DMS153 treated with DMSO at 0.1 percent for 48 hours (cell line): ENCODE measurements at regions not wholly inside any gene's neighbourhood (a gene's known extent, or its start where the extent isn't known, plus 50 kb on each side); places are given as distances from the start of the nearest gene placed in this dataset.
"Not testable (repeated sequence)": the region's sequence is repeated elsewhere in the genome, so short reads cannot be mapped to it uniquely, and the experiment has no call there.

ENCODE experiments used
- DNase-seq: peaks from one replicate; lab custom pipeline; 2025; ENCODE audit not compliant: unreplicated experiment; lab: John Stamatoyannopoulos, UW

DNA sequence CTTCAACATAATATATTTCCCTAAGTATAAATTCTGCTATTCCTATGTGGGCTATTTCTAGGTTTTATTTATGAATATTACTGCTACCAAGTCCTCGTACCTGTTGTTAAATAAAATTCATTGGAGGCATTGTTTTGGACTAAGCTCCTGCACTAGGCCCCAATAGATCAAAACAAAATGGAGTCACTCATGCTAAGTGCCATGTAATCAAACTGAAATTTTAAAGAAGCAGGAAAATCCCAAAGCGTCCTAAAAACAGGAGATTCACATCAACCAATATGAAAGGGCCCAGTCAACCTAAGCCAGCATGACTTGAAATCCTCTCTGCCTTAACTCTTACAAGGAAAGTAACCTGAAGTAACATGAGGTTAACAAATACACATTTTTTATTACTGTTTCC, 743.2 kb downstream of the TRAM1L1 start:
- no peak for DNase-seq

DNA sequence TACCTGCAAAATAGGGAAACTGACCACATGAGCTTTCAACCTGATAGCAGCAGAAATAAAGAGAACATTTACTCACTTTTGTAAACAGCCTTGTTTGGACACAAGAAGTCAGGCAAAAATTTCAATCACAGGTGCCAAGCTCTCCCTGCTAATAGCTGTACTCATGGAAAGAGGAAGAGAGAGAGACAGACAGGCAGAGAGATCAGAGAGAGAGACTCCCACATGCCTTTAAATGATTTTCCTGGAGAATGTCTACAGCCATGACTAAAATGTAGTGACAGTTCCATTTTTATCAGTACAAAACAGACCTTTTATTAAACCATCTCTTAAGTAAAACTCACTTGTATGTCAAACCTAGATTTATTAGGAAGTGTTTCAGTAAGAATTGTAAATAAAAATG, 752.9 kb downstream of the TRAM1L1 start:
- DNase-seq = no peak

DNA sequence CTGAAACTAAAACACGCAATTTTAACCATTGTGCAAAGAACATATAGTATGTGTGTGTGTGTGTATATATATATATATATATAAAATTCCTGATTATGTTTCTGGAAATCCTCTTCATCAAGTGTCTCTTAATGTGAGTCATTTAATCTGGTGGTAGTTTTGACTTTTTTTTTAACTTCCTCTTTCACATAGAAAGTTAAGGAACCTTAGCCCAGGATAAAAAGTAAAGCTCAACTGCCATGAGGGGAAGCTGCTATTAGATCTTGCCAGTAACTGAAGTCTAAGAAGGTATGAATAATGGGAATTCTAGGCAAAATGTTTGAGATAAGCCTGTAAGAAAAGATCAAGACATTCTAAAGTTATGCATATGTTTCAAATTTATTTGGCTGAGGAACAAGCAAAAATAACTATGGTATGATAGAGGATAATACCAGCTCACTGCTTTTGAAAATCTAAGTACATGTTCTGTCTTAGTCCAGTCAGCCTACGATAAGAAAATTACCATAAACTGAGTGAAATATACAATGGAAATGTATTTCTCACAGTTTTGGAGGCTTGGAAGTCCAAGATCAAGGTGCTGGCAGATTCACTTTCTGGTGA, 757.0 kb downstream of the TRAM1L1 start:
- DNase-seq = no peak

DNA sequence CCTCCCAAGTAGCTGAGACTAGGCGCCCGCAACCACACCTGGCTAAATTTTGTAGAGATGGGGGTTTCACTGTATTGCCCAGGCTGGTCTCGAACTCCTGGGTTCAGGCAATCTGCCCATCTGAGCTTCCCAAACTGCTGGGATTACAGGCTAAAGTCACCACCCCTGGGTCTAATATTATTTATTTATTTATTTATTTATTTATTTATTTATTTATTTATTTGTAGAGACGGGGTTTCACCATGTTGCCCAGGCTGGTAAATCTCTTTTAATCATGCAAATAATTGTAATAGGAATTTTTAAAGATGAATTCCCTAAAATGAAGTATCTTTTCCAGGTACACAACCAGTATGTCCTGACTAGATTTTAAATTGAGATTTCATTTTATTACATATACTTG, 761.8 kb downstream of the TRAM1L1 start:
- DNase-seq = no peak

DNA sequence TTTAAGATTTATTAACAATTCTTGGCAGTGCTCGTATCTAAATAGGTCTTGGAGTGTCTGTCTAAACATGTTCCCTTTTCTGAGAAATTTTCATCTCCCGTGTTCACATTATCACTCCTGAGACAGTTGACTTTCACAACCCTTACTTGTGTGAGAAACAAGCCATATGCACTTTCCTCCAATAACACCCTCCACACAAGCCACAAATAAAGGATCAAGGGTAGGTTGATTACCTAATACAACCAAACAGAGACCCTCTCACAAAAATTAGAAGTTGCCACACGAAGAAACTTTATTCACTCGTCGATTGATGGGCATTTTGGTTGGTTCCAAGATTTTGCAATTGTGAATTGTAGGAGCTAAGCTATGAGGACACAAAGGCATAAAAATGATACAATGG, 763.9 kb downstream of the TRAM1L1 start:
- no peak for DNase-seq

DNA sequence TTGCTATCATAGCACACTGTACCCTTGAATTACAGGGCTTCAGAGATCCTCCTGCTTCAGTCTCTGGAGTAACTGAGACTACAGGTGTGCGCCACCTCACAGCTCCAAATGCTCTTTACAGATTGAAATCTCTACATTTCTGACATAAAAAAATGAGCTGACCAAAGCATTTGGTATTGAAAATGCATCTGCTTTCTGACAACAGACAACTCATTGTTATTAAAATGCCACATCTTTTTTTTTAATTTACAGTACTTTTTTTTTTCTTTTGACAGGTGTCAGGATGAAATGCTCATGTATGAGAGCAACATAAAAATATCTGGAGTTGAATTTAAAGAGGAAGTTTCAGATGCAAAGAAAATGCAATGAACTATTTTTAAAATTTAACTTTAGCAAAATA, 764.5 kb downstream of the TRAM1L1 start:
- no peak for DNase-seq

DNA sequence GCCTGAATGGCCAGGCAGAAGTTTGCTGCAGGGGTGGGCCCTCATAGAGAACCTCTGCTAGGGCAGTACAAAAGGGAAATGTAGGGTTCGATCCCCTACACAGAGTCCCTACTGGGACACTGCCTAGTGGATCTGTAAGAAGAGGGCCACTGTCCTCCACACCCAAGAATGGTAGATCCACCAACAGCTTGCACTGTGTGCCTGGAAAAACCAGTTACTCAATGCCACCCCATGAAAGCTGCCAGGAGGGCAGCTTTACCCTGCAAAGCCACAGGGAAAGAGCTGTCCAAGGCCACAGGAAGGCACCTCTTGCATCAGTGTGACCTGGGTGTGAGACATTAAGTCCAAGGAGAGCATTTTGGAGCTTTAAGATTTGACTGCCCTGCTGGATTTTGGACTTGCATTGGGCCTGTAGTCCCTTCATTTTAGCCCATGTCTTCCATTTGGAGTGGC, 781.6 kb downstream of the TRAM1L1 start:
- DNase-seq = no peak

DNA sequence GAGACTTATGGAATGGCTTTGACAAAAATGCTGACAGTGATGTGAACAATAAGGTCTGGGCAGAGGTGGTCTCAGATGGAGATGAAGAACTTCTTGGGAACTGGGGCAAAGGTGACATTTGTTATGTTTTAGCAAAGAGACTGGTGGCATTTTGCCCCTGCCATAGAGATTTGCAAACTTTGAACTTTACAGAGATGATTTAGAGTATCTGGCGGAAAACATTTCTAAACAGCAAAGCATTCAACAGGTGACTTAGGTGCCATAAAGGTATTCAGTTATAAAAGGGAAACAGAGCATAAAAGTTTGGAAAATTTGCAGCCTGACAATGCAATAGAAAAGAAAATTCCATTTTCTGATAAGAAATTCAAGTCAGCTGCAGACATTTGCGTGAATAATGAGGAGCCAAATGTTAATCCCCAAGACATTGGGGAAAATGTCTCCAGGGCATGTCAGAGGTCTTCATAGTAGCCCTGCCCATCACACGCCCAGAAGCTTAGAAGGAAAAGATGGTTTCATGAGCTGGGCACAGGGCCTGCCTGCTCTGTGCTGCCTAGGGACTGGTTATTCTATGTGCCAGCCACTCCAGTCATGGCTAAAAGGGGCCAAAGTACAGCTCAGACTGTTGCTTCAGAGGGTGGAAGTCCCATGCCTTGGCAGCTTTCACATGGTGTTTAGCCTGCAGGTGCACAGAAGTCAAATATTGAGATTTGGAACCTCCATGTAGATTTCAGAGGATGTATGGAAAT, 782.2 kb downstream of the TRAM1L1 start:
- DNase-seq = no peak

DNA sequence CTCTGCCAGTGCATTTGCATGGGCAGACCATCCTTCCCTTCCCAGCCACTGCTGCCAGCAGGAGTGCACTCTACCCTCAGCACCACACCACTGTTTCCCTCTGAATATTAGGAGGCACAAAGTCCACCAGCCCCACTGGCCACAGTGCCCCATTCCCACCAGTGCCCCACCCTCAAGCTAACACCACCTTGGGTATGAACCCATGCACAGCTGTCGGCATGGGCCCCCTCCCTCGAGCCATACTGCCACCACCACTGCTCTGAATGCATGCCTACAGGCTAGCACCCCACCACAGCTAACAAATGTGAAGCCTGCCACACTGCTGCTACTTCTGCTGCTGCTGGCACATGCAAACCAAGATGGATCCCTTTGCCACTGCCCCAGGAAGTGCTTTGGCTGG, 810.4 kb downstream of the TRAM1L1 start:
- DNase-seq = no peak

DNA sequence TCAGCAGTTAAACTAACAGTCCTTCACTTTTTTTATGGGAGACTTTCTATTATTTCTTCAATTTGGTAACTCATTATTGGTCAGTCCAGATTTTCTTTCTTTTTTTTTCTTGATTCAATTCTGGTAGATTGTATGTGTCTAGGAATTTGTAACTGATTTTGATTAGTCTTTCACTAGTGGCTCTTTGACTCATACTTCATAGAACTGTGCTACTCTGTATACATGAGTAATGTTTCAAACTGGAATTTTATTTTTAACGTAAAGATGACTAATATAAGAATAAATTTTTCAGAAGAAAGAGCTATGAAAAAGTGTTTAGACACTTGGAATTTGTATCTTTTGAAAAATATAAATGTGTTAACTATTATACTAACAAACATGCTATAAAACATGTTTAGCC, 813.0 kb downstream of the TRAM1L1 start:
- DNase-seq = no peak

DNA sequence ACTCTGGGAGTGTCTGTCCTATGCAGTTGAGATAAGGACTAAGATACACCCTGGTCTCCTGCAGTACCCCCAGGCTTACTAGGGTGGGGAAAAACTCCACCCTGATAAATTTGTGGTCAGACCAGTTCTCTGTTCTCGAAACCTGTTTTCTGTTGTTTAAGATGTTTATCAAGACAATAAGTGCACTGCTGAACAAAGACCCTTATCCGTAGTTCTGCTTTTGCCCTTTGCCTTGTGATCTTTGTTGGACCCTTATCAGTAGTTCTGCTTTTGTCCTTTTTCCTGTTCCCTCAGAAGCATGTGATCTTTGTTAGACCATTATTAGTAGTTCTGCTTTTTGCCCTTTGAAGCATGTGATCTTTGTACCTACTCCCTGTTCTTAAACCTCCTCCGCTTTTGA, 824.4 kb downstream of the TRAM1L1 start:
- not testable (repeated sequence) for DNase-seq

DNA sequence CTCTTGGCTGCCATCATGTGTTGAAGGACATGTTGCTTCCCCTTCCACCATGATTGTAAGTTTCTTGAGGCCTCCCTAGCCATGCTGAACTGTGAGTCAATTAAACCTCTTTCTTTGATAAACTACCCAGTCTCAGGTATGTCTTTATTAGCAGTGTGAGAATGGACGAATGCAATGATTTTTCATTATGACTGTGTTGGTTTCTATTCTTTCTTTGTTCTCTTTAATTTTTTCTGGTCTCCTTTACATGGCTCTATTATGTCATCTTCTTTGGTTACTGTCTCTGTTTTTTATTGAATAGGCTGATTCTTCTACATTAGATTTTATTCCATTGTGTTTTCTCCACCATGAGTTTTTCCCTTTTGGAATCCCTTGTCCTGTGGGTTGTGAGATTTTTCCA, 840.6 kb downstream of the TRAM1L1 start:
- DNase-seq = no peak

DNA sequence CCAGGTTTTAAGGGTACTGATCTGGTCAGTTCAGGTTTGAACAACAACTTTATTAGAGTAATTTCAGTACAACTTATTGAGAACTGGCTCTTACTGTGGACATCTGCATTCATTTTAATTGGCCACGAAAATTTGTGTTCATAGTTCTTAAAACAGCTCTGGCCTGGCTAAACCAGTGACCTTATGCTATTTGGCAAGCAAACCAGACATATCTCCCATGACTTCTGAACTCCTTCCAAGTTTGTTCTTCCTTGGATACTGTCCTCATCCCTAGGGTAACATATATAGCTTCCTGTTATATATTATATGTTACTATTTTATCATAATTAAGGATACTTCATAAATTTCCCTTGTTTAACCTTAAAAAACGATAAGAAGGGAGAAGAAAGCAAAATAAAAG, 841.9 kb downstream of the TRAM1L1 start:
- DNase-seq = no peak

DNA sequence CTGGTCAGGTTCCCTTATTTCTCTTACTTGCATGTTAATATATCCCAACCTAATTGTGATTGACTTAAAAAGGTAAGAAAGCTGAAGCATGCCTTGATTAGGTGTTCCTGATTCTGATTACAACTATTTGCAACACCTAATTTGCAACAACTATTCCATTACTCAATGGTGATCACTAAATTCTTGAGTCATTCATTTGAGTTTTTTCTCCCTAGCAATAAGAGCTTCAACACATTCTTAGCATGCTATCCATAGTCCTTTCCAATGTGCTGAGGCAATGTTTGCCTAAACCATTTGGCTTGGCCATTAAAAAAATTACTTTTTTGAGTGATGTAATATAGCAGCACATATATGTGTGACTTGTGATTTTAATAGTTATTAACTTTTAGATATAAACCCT, 851.4 kb downstream of the TRAM1L1 start:
- no peak for DNase-seq

DNA sequence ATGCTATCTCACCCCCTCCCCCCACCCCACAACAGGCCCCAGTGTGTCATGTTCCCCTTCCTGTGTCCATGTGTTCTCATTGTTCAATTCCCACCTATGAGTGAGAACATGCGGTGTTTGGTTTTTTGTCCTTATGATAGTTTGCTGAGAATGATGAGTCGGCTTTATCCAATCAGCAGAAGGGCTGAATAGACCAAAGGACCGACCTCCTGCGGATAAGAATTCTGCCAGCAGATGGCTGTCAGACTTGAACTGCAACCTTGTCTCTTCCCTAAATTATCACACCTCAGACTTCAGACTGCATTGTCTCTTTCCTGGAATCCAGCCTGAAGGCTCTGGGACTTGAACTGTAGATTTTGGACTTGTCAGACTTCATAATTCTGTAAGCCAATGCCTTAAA, 853.4 kb downstream of the TRAM1L1 start:
- DNase-seq = not testable (repeated sequence)

DNA sequence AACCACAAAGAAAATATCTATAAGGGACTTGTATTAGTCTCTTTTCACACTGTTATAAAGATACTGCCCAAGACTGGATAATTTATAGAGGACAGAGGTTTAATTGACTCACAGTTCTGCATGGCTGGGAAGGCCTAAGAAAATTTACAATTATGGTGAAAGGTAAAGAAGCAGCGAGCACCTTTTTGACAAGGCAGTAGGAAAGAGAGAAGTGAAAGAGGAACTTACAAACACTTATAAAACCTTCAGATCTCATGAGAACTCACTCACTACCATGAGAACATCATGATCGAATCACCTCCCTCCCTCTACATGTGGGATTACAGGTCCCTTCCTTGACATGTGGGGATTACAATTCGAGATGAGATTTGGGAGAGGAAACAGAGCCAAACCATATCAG, 856.0 kb downstream of the TRAM1L1 start:
- DNase-seq = no peak

DNA sequence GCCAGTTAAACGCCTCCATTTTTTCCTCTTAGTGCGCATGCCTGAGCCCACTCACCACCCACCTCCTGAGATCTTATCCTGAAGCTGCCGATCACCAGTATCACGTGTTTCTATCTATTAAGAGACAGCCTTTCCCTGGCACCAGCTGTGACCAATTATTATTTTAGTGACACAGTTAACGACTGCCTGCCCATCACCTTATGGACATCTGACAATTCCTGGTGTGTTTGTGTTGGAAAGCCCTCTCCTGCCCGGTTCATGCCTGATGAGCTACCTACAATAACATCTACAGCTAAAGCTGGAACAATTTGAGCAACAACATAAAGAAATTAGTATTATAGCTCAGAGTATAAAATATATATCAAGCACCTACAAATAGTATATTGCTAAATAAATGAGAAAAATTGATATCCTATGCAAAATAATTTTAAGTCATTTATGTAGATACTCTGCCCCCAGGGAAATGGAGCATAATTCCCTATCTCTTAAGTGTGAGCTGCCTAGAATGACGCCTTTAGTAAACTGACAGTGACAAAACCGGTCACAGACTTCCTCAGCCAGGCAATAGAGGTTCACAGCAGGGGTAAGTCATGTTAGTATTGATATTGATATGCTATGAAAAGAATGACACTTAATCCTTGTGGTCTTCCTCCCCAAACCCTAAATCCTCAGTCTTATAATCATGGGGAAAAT, 862.2 kb downstream of the TRAM1L1 start:
- no peak for DNase-seq

DNA sequence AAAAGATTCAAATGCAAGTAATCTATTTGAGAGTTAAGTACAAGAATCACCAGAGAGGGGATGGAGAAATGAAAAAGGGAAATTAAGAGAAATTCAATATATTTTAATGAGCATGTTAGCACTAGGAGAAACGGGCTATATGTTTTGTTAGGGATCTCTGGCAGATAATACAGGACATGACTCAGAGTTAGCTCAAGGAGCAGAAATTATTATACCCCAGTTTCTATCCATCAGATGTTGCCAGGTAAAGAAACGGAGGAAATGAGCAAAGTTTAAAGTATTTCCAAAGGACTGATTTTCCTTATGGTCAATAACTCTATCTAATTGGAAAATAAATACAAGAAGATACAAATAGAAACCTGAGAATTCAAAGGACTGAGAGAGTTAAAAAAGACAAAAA, 867.6 kb downstream of the TRAM1L1 start:
- DNase-seq = no peak

DNA sequence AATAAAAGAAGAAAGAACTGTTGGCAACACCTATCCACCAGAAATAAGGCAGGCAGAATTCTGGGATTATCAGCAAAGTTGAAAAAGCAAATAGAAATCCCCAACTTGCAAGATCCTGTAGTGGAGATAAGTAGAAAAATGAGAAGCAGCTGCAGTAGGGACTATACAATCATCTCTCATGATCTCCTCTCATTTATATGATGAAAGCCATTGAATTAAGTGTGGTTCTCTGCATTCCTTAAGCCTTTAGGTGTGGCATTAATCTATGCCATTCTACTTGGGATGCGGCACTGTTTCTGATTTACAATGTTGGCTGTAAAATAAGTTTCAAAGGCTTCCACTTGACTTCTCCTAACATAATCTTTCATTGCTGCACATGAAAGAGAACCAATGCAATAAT, 869.8 kb downstream of the TRAM1L1 start:
- DNase-seq = no peak

DNA sequence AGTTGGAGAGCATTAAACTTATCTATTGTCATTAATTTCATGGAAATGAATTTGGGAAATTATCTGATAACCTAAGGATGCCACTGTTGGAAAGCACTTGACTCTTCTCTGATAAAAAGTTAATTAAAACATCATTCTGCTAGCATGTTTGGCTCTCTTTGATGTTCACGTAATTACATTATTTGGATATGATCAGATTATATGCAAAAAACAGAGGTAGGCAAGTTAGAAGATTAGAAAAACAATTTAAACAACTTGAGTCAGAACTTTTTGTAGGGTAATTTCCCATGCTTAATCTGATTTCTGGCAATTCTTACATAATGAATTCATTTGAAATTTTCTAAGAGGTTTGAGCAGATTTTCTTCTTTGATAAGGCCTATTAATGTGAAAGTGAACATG, 882.9 kb downstream of the TRAM1L1 start:
- no peak for DNase-seq

DNA sequence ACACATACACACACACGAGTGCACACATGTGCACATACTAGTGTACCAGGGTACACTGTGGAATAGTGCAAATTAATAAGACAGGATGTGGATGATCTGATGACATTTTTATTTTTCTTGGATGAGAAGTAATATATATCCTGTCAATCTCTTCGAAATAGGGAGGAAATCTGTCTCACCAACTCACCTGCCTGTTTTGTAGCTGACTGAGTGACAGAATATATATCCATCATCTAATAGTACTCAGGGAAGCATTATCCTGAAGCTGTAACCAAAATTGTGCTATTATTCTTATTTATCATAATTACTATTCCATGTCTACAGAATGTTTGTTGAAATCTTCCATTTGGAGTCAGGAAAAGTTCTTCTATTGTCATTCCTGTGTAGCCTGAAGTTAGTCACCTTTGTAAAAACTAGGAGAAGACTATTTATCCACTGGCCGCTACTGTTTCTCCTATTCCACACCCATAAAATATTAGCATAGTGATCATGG, 888.0 kb downstream of the TRAM1L1 start:
- DNase-seq = no peak

DNA sequence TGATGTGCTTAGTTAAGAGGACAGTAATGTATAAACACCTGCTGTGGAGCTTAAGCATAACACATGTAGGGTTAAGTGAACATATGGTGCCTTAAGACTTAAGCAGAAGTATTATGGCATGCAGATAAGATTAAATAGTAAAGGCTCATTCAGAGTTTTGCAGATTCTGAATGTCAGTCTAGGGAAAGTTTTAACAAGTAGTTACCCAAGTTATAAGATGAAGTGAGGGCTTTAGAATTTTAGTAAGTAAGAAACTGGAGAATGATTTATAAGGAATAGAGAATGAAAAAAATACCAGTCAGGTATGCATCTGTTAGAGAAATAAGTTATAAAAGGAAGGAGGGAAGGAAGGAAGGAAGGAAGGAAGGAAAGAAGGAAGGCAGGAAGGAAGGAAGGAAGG, 902.1 kb downstream of the TRAM1L1 start:
- DNase-seq = no peak
